CD4-positive, alpha-beta T cell (primary cell): ENCODE measurements at regions not wholly inside any gene's neighbourhood (a gene's known extent, or its start where the extent isn't known, plus 50 kb on each side); places are given as distances from the start of the nearest gene placed in this dataset.

Experiments
- ATAC-seq: fragments of 200-7000 bp; cut with Tn5 transposase; one replicate; pipeline ENCODE4 v1.10.0; 2022; ENCODE audit warnings: mild to moderate bottlenecking; ENCODE audit not compliant: poor library complexity
- CTCF ChIA-PET: fragments of 350-600 bp; sonication (Branson Sonifier 250); formaldehyde crosslinking; loops from one replicate; lab custom pipeline; 2021; ENCODE audit warnings: antibody characterized with exemption, inconsistent platforms; lab: Charles Lee
- POLR2A ChIA-PET: fragments of 350-600 bp; sonication (Branson Sonifier 250); formaldehyde crosslinking; loops from one replicate; lab custom pipeline; 2021; ENCODE audit warnings: antibody characterized with exemption, inconsistent platforms; lab: Charles Lee
- DNase-seq, 14 experiments: peaks; one replicate each; pipeline ENCODE4 v3.0.0-alpha.2; 2013 to 2020; ENCODE audit warnings: mixed read lengths in 2 of 14
- H3K27ac ChIP-seq, 2 donors: one replicate each; pipeline versions ENCODE4 v1.5.1 to v1.7.0; 2013; ENCODE audit warnings: low read length in 2 of 2, low read depth in 1 of 2, mild to moderate bottlenecking in 1 of 2
- H3K27me3 ChIP-seq, 2 experiments: 1 replicate in 1 of 2; 2 replicates in 1 of 2; pipeline versions ENCODE4 v1.6.1 to v1.7.0; 2013; ENCODE audit warnings: low read length in 2 of 2, control low read depth in 1 of 2, mild to moderate bottlenecking in 1 of 2, moderate library complexity in 1 of 2; ENCODE audit not compliant: insufficient read depth in 2 of 2, control insufficient read depth in 1 of 2
- H3K36me3 ChIP-seq: one replicate; pipeline ENCODE4 v1.6.1; 2013; ENCODE audit warnings: low read length, control low read depth; ENCODE audit not compliant: insufficient read depth
- H3K4me1 ChIP-seq: one replicate; pipeline ENCODE4 v1.6.1; 2013; ENCODE audit warnings: low read length, control low read depth; ENCODE audit not compliant: insufficient read depth
- H3K4me3 ChIP-seq: one replicate; pipeline ENCODE4 v1.5.1; 2013; ENCODE audit warnings: mild to moderate bottlenecking, low read length, moderate library complexity
- H3K9me3 ChIP-seq, 2 experiments: 1 replicate in 1 of 2; 2 replicates in 1 of 2; pipeline versions ENCODE4 v1.6.1 to v1.7.0; 2013; ENCODE audit warnings: low read length in 2 of 2, mild to moderate bottlenecking in 2 of 2, control low read depth in 1 of 2, moderate library complexity in 1 of 2; ENCODE audit not compliant: control insufficient read depth in 1 of 2, insufficient read depth in 1 of 2
- H3K27ac Mint-ChIP-seq: one replicate; pipeline ENCODE4 v1.8.0; 2020; ENCODE audit warnings: mixed read lengths
- H3K27me3 Mint-ChIP-seq: one replicate; pipeline ENCODE4 v1.8.0; 2021; ENCODE audit warnings: mixed read lengths
- H3K36me3 Mint-ChIP-seq: one replicate; pipeline ENCODE4 v1.8.0; 2021; ENCODE audit warnings: low read depth, mixed read lengths
- H3K4me1 Mint-ChIP-seq: one replicate; pipeline ENCODE4 v1.8.0; 2021; ENCODE audit warnings: low read depth, mixed read lengths
- H3K4me3 Mint-ChIP-seq: one replicate; pipeline ENCODE4 v1.8.0; 2020; ENCODE audit warnings: mild to moderate bottlenecking, mixed read lengths
- H3K9me3 Mint-ChIP-seq: one replicate; pipeline ENCODE4 v1.8.0; 2020; ENCODE audit warnings: mixed read lengths
- intact Hi-C, 2 experiments: fragments of 100-400 bp; cut with DNase I in 1 of 2; cut with micrococcal nuclease in 1 of 2; formaldehyde crosslinking; loops; one replicate each; pipeline versions ENCODE4 v1.15.1 to v1.9.0; 2023 to 2025; cut with DNase I, micrococcal nuclease
- TF ChIP-seq, protein P1 (sequence below): fragments of 200-600 bp; IDR thresholded peaks from one replicate; pipeline ENCODE4 v1.8.0; 2022; ENCODE audit warnings: antibody characterized with exemption, mild to moderate bottlenecking

GRCh38 chr2:57156231-57156924 is 890.2 kb upstream of the VRK2 start:
- H3K4me1 Mint-ChIP-seq = no peaks in the 10 kb centered on the region

DNA sequence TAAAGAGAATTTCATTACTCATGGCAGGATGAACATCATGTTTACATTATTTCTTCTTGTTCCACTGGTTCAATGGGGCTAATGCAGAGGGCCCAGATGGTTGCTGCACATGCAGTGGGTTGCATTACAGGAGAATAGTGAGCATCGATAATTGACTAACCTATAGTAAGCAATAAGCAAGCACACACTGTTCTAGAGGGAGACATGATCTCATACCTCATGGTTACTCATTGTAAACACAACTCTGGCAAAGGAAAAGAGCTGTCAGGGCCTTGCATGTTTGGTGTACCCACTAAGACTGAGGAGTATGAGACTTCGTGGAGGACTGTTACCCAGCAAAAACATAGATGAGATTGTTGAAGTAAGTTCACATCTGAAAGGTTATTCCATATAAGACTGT is 885.6 kb upstream of the VRK2 start:
- Mint-ChIP-seq H3K27ac (no peak overlapping the region), H3K36me3 (no peaks in the 10 kb centered on the region), H3K4me1 (no peaks in the 10 kb centered on the region), H3K9me3 (peaks cover 7% of the 10 kb centered on the region), H3K4me3 (no peak overlapping the region), H3K27me3 (no peaks in the 10 kb centered on the region)
- H3K36me3 ChIP-seq = no peaks in the 10 kb centered on the region
- no peaks in the 10 kb centered on the region for H3K27me3 ChIP-seq
- peaks cover 0 to 7% of the 10 kb centered on the region in 2 experiments for H3K9me3 ChIP-seq
- no peak overlapping the region for H3K27ac ChIP-seq
- ChIA-PET POLR2A (no interaction called here), CTCF (no interaction called here)
- TF ChIP-seq, protein P1, sequence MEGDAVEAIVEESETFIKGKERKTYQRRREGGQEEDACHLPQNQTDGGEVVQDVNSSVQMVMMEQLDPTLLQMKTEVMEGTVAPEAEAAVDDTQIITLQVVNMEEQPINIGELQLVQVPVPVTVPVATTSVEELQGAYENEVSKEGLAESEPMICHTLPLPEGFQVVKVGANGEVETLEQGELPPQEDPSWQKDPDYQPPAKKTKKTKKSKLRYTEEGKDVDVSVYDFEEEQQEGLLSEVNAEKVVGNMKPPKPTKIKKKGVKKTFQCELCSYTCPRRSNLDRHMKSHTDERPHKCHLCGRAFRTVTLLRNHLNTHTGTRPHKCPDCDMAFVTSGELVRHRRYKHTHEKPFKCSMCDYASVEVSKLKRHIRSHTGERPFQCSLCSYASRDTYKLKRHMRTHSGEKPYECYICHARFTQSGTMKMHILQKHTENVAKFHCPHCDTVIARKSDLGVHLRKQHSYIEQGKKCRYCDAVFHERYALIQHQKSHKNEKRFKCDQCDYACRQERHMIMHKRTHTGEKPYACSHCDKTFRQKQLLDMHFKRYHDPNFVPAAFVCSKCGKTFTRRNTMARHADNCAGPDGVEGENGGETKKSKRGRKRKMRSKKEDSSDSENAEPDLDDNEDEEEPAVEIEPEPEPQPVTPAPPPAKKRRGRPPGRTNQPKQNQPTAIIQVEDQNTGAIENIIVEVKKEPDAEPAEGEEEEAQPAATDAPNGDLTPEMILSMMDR = no peak
- H3K4me3 ChIP-seq = no peak overlapping the region
- intact Hi-C loops = no loop called here
- ATAC-seq = no peak
- no peaks in the 10 kb centered on the region for H3K4me1 ChIP-seq
- DNase-seq = no peak

More at GRCh38 chr2:57156231-57156924, 890.2 kb upstream of the VRK2 start:
- TF ChIP-seq, protein P1 = no peak
- Histone ChIP-seq H3K4me3 (no peak overlapping the region), H3K27ac (no peak overlapping the region), H3K4me1 (no peaks in the 10 kb centered on the region), H3K36me3 (no peaks in the 10 kb centered on the region), H3K27me3 (no peaks in the 10 kb centered on the region), H3K9me3 (peaks cover 0 to 7% of the 10 kb centered on the region in 2 experiments)
- Mint-ChIP-seq H3K27ac (no peak overlapping the region), H3K36me3 (no peaks in the 10 kb centered on the region), H3K27me3 (no peaks in the 10 kb centered on the region), H3K9me3 (peaks cover 10% of the 10 kb centered on the region), H3K4me3 (no peak overlapping the region)
- ChIA-PET POLR2A (no interaction called here), CTCF (no interaction called here)
- DNase-seq = no peak
- intact Hi-C loops = no loop called here
- ATAC-seq = no peak

DNA sequence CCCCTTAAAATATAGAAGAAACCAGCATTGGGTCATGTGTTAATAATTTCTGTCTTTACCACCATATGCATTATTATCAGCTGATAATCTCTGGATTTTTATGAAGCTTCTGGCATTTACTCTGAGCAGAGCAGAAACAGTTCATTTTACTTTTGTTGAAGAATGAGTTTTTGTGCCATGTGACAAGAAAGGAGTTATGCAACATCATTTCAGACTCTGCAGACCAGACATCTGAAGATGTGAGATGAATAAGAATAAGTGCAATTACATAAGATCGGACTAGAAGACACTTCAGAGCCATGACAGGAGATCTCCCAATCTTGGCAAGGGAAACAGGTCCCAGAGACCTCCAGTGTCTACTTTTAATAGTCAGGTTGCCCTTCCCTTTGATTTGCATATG is 869.4 kb upstream of the VRK2 start:
- TF ChIP-seq, protein P1 = no peak
- ChIA-PET CTCF (no interaction called here), POLR2A (no interaction called here)
- DNase-seq (no peak), ATAC-seq (no peak)
- Mint-ChIP-seq H3K4me1 (no peaks in the 10 kb centered on the region), H3K9me3 (peaks cover 6% of the 10 kb centered on the region), H3K36me3 (no peaks in the 10 kb centered on the region), H3K4me3 (no peak overlapping the region), H3K27ac (no peak overlapping the region), H3K27me3 (no peaks in the 10 kb centered on the region)
- Histone ChIP-seq H3K9me3 (no peaks in the 10 kb centered on the region), H3K36me3 (no peaks in the 10 kb centered on the region), H3K4me3 (no peak overlapping the region), H3K27ac (no peak overlapping the region), H3K4me1 (no peaks in the 10 kb centered on the region), H3K27me3 (no peaks in the 10 kb centered on the region)
- intact Hi-C loops = no loop called here
